HG02763 (cell line): ENCODE measurements at regions not wholly inside any gene's neighbourhood (a gene's known extent, or its start where the extent isn't known, plus 50 kb on each side); places are given as distances from the start of the nearest gene placed in this dataset.
"Not testable (repeated sequence)": the region's sequence is repeated elsewhere in the genome, so short reads cannot be mapped to it uniquely, and the experiment has no call there.

ENCODE experiments used
- ATAC-seq: cut with Tn5 transposase; IDR thresholded peaks from one replicate; pipeline ENCODE4 v1.9.1; 2021; ENCODE audit warnings: mild to moderate bottlenecking, moderate library complexity; ENCODE audit not compliant: unreplicated experiment

DNA sequence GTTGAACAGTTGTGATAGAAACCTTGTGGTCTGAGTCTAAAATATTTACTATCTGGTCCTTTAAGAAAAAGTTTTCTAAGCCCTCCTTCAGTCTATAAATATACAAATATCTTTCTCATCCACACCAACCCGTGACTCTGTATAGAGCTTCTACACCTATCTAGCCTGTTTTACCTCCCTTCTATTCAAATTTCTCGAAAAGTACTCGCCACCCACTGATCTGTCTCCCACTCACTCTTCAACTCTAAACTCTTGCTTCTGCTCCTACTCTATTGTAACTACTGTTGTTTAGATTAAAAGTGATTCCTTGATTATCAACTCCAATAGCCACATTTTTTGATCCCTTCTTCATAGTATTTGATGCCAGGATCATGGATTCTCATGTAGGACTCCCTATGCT is 329.4 kb upstream of the MAN1A1 start:
- ATAC-seq, result no peak

DNA sequence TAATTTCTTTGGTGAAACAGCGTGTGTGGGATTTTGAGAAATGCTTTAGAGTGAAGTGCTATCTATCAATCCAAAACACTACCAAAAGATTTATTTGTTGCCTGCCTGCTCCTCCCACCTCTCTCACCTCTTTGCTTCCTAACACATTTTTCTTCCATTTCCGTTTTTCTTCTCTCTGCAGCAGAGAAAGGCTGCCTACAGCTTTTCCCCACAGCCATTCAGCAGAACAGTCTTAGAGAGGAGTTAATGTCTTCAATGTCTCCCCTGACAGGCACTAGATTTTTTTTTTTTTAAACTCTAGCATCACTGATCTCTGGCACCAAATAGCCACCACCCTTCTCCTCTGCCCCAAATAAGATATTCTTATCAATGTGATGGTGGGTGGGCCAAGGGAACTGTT is 327.8 kb upstream of the MAN1A1 start:
- no peak for ATAC-seq

DNA sequence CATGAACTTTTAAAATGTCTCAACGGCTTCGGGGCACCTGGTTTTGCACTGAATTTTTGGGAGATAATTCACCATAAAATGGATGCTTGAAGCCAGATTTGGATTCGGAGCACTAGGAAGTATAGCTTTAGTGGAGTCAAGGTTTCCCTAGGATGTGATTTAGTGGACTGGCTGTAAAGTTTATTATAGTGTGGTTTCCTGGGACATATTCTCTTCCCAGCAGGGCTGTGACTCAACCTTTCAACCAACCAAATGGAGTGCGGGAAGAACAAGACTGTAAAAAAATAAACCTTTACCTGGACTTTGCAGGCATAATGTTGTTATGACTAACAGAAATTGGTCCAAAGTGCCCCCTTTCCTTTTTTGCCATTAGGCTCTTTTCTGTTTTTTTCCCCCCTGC is 327.4 kb upstream of the MAN1A1 start:
- no peak for ATAC-seq

DNA sequence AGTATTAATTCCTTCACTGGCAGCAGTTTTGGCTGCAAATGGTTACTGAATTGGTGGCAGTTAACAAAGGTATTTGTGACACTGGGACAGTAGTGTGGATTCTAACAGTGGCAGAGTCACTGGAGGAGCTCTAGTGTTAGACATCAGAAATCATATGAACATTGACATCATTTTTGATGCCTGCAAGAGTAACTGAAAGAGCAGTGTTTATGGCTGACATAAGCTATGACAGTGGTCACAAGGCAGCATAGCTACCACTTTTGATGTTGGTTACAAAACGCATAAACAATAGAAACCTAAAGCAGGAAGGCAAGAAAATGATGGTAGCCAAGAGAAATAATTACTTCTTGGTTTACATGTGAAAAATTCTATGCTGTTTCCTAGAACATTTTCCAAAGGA is 326.7 kb upstream of the MAN1A1 start:
- ATAC-seq, result no peak

DNA sequence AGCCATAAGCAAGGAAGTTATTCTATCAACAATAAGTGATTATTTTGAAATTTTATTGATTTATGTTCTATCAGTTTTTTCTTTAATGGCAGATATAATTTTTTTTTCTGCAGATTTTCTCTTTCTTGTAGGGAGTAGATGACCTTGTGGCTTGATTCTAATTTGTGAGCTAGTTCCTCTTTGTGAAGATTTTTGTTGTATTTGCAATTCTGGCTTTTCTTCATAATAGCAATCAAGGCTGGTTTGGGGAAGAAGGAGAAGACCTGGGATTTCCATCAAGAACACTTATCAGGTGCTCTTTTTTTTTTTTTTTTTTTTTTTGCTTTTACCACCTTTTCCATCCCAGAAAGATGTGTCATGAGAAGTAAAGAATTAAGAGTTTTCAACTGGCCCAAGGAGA is 324.2 kb upstream of the MAN1A1 start:
- no peak for ATAC-seq

DNA sequence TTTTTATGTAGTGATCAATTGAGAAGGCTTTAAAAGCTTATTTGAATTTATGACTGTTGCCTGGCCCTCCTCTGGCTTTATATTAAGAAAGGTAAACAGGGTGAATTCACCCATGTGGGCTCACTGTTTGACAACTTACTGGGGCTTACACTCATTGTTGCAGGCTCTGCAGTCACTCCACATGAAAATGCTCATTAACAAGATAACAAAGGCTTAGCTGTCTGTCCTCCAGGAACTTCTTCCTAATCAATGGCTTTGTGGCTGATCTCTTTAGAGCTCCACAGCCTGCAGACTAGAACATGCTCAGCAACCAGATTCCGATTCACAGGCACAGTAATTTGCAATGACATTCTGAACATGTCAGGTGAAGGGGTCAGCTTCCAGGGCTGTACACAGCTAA is 323.2 kb upstream of the MAN1A1 start:
- ATAC-seq, result no peak

DNA sequence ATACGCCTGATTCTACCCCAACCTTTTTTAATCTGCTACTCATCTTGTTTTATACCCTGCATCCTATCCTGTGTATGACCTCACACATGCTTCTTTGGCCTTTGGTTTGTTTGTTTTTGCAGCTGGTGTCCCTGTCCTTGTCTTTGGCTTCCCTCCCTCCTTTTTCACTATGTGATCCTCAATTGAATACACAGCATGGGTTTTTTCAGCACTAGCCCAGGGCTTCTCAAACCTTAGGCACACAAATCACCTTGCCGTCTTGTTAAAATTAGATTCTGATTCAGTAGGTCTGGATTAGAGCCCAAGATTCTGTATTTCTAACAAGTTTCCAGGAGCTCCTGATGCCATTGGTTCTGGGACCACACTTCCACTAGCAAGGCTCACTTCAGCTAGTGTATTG is 321.5 kb upstream of the MAN1A1 start:
- ATAC-seq, result no peak

DNA sequence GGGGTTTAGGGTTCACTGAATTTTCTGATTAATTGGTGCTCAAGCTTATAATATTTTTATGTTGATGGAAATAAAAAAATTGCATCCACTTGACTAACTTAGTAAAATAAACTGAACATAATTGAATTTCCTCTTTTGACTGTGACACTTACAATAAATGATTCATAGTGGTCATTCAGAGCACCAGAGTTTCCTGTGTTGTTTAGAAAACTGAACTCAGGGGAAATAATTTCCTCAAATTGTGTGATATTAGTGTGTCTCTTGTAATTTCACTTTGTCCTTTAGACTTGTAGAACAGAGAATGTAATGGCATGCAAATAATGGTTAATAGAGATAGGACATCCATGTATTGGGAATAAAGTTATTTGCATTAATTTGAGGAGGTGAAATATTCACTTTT is 319.7 kb upstream of the MAN1A1 start:
- no peak for ATAC-seq

DNA sequence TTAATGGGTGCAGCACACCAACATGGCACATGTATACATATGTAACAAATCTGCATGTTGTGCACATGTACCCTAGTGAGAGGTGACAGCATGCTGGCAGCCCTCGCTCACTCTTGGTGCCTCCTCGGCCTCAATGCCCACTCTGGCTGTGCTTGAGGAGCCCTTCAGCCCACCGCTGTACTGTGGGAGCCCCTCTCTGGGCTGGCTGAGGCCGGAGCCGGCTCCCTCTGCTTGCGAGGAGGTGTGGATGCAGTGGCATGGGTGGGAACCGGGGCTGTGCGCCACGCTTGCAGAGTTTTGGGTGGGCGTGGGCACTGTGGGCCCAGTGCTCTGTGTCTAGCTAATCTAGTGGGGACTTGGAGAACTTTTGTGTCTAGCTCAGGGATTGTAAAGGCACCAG is 315.9 kb upstream of the MAN1A1 start:
- not testable (repeated sequence) for ATAC-seq

DNA sequence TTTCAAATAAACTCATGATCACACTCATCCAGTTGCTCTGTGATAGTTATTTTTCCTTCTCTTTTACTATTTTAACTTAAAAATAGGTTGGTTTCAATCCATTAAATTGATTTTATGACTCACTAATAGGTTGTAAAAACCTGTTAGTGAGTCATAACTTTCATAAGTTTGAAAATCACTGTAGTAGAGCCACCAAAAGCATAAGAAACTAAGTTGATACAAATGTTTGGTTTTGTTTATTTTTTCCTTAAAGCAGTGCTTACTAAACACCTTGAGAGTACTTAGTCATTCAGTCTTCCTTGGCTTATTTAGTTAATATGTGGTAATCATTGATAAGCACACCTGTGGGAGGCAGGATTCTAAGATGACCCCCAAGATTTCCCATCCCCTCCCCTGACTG is 312.1 kb upstream of the MAN1A1 start:
- no peak for ATAC-seq

DNA sequence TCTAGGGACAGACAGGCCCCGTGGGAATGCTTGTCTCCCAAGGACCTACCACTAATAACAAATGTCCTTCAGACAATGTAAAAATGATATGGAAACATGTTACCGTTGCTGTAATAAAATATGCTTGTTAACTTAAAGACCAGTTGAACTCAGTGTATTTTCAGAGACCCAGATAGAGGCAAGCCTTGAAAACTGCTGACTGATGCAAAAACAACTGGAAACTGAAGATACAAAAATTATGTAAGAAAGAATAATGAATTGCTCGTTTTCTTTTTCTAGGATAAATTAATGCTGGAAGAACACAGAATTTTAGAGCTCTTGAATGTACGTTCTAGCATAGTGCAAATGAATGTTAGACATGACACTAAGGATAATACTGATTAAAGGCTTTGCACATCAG is 311.5 kb upstream of the MAN1A1 start:
- ATAC-seq, result no peak

DNA sequence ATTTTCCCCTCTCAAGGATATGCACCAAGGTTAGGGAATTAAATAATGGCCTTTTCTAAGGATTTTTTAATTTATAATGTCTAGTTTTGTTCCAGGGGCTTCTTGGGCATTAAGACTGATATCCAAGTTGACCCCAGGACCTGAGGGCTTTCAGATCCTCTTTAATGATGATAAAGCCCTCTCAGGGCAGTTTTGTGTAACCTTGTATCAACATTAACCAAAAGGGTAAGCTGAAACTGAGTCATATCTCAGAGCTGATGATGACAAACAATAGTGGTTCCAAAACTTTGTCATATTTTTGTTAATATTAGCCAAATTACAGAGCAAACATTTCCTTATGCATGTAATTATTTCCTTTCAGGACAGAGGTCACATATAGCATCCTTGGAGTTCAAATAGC is 309.4 kb upstream of the MAN1A1 start:
- no peak for ATAC-seq

DNA sequence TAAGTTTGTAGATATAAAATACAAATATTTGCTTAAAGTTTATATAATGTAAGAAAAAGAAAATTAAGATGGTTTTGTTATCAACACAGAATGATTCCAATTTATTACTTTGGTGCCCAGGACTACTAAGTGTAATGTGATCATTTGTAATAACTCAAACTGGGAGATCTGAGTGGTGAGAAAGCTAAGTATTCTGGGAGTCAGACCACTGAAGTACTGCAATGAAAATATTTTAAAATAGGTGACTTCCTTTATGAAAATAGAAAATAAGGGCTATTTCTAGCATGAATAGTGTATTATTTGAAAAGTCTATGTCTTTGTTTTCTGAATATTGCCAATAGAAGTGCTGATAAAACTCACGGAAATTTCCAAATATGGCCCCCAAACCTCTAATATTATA is 305.6 kb upstream of the MAN1A1 start:
- no peak for ATAC-seq

DNA sequence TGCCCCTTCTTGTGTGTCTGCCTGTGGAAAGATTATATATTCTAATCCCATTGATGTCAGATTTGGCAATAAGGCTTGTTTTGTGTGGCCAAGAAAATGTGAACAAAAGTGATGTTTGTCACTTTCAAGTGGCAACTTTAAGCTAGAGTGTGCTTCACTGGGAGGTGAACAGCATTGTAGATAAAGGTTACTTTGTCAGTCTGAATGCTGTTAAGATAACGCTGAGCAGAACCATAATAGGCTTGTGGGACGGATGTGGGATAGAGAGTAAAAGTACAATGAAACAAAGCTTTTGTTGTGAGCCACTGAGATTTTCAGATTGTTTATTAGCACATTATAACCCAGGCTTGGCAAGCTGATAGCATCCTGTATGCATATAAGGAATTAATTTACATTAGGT is 303.8 kb upstream of the MAN1A1 start:
- no peak for ATAC-seq

DNA sequence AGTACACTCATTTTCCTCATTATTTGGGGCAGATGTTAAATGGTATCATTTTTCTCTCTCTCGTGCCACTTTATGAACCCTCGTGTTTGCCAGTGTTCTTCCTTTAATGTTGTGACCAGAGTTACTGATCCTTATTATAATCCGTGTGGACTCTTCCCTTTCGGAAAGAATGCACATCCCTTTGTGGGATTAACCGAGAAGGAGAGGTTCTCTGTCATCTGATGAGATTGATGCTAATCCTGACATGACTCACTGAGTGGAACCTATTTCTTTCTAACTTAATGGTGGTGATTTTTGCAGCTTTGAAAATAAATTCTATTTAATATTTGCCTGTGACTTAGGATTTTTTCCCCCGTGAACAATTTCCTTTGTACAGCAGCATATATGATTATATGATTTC is 300.0 kb upstream of the MAN1A1 start:
- no peak for ATAC-seq

DNA sequence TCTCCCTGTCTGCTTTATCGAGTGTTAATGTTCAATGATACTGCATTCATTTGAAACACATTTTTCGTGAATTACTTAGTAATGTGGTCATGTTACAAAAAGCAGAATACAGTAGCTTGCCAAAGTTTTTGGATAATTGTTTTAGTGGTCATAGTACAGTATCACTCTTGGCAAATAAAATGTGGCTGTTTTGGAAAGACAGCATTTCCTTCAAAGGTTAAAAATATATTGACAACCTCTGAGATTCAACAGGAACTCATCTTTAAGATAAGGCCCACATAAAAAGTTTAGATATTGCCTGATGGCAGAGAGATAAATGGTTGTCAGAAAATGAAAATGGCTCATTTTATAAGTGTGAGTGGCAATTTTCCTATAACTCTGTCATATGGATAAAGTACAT is 297.7 kb upstream of the MAN1A1 start:
- ATAC-seq, result no peak

DNA sequence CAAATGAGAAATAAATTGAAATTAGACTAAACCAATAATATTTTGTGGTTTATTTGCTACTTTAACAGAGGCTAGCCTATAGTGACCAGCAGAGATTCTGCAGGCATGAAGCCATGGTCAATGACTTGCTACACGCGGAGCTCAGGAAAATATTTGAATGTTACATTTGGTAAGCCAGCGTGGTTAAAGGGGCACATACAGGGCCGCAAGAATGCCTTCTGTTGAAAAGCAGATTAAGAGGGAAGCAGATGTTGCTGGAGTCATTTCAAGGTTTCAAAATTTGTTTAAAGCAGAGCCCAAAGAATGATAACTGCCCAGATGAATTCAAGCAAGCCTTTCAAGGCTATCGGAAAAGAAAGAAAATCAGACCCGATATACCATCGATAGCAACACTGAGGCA is 294.3 kb upstream of the MAN1A1 start:
- no peak for ATAC-seq

DNA sequence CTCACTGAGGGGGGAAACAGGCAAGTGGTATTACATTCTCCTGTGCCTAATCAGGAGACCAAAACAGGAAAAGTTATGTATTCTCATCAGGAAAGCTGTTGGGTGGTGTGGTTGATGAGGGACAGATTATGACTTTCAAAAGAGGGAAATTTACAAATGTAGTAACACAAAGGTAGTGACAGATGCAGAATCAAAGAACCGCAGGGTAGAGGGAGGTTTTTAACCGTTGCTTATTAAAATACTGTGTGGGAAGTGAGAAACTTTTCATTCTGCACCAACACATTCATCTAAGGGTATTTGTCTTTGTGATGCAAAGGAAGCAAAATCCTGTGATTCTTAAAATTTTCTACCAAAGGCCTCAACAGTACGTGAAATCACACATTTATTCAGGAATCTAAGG is 288.2 kb upstream of the MAN1A1 start:
- ATAC-seq, result no peak

DNA sequence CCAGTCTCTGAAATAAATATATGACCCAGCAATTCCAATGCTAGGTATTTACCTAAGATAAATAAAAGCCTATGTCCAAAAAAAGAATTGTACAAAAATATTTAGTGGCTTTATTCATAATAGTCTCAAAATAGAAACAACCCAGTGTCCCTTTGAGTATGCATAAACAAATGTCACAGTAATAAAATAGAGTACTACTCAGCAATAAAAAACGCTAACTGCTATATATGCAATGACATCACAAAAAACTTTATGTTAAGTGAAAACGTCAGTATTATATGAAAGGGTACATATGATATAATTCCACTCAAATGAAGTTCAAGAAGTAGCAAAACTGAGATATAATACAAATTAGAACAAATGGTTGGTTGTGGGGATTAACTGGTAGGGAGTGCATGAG is 286.5 kb upstream of the MAN1A1 start:
- ATAC-seq, result no peak

DNA sequence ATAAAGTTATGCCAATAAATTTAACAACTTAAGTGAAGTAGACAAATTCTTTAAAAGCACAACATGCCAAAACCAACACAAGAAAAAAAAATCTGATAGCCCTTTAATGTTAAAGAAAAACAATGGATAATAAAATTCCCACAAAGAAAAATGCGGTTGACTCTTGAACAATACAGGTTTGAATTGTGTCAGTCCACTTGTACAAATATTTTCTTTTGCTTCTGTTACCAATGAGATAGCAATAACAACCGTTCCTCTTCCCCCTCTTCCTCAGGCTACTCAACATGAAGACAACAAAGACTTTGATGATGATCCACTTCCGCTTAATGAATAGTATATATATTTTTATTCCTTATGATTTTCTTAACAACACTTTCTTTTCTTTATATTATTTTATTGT is 283.9 kb upstream of the MAN1A1 start:
- no peak for ATAC-seq

DNA sequence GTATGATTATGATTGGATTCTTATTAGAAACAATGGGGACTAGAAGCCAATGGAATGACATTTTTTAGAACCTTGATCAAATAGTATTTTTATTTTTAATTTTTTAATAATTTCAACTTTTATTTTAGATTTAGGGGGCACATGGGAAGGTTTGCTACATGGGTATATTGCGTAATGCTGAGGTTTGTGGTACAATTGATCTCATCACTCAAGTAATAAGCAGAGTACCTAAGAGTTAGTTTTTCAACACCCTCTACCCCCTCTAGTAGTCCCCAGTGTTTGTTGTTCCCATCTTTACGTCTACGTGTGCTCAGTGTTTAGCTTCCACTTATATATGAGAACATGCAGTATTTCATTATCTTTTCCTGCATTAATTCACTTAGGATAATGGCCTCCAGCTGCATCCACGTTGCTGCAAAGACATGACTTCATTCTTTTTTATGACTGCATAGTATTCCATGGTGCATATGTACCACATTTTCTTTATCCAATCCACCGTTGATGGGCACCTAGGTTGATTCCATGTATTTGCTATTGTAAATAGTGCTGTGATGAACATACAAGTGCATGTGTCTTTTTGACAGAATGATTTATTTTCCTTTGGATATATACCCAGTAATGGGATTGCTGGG is 281.1 kb upstream of the MAN1A1 start:
- no peak for ATAC-seq

DNA sequence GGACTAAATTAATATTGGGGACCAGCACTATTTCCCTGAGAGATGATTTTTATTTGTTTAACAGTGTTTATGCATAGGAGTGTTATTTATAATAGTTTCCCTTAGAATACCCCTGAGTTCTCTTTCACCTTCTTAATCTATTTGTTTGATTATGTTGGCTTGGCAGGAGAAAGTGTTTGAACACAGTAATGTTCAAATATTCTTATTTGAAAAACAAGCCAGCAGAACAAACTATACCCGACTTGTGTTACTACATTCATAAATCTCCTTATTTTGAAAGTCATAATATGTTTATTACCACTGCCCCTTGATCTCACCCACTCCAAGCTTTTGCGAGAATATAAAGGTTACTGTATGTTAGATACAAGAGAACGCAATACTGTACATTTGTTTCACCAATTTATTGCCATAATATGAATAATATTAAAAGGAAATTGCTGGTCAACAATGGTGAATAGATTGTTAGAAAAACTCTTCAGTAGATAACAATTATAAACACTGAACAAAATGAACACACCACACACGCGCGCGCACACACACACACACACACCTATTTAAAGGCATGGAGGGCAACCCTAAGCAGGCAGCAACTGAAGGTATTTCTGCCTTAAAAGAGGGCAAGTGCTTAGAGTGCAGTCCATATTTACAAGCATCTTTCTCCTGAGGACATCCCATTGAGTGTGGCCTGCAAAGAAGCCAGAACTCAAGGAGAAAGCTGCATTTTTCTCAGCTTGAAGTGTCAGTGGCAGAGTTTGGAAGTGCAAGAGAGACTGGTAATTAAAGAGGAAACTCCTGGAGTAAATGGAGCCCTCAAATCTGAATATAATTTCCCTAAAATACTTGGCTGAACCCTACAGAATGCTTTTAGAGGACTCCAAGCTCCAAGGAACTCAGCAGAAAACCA is 279.4 kb upstream of the MAN1A1 start:
- no peak for ATAC-seq
